Endothelial cell of umbilical vein (primary cell): ENCODE measurements at regions not wholly inside any gene's neighbourhood (a gene's known extent, or its start where the extent isn't known, plus 50 kb on each side); places are given as distances from the start of the nearest gene placed in this dataset.

Experiments
- BruUV-seq: library from RNA; stranded (reverse); fragments of 400-500 nt; replicated peaks from 2 replicates; lab custom pipeline; 2021; lab: Mats Ljungman, UMichigan
- CTCF ChIA-PET: fragments of 300-600, 350-600 bp; sonication (Branson Sonifier 250); formaldehyde crosslinking; loops from one replicate; lab custom pipeline; 2021; ENCODE audit warnings: antibody characterized with exemption, inconsistent platforms; lab: Charles Lee
- POLR2A ChIA-PET: fragments of 300-600, 350-600 bp; sonication (Branson Sonifier 250); formaldehyde crosslinking; loops from one replicate; lab custom pipeline; 2021; ENCODE audit warnings: antibody characterized with exemption, inconsistent platforms; lab: Charles Lee
- DNase-seq: peaks from one replicate; pipeline ENCODE4 v3.0.0-alpha.2; 2011; ENCODE audit warnings: low read depth, low spot score
- FAIRE-seq: peaks from 2 replicates; lab custom pipeline; 2011; peaks lifted over from hg19 to GRCh38; lab: Jason Lieb, UNC
- H2AFZ ChIP-seq: 2 replicates; pipeline ENCODE4 v1.6.0; 2012; ENCODE audit warnings: low read depth, low read length, control low read depth, inconsistent platforms
- H3K27ac ChIP-seq: 2 replicates; pipeline ENCODE4 v1.5.1; 2011; ENCODE audit warnings: low read depth, mild to moderate bottlenecking, control low read depth, low read length, moderate library complexity; ENCODE audit not compliant: insufficient read depth
- H3K27me3 ChIP-seq, 2 experiments: 2 replicates each; pipeline versions ENCODE4 v1.6.0 to v1.6.1; 2011; ENCODE audit warnings: low read length in 2 of 2, mixed read lengths in 1 of 2; ENCODE audit not compliant: control insufficient read depth in 2 of 2, insufficient read depth in 2 of 2
- H3K36me3 ChIP-seq, 2 experiments: 2 replicates in 1 of 2; 3 replicates in 1 of 2; pipeline ENCODE4 v1.5.1; 2011; ENCODE audit warnings: low read length in 2 of 2, mild to moderate bottlenecking in 1 of 2, moderate library complexity in 1 of 2; ENCODE audit not compliant: control insufficient read depth in 2 of 2, insufficient read depth in 2 of 2; ENCODE audit errors: extremely low read depth in 1 of 2
- H3K4me1 ChIP-seq: 3 replicates; pipeline ENCODE4 v1.5.1; 2011; ENCODE audit warnings: mild to moderate bottlenecking, low read length; ENCODE audit not compliant: control insufficient read depth, insufficient read depth; ENCODE audit errors: extremely low read depth
- H3K4me2 ChIP-seq: 2 replicates; pipeline ENCODE4 v1.6.1; 2011; ENCODE audit warnings: low read length, control low read depth, mixed read lengths; ENCODE audit not compliant: insufficient read depth
- H3K4me3 ChIP-seq, 3 experiments: fragments of 200-600 bp in 1 of 3; sonication (generic), shearing (Covaris generic) in 1 of 3; replicated peaks in 1 of 3; 2 replicates each; pipeline ENCODE4 v1.5.1; 2011 to 2016; ENCODE audit warnings: control low read depth in 3 of 3, low read length in 3 of 3, mild to moderate bottlenecking in 2 of 3, inconsistent platforms in 1 of 3, low read depth in 1 of 3, moderate library complexity in 1 of 3; ENCODE audit not compliant: insufficient read depth in 1 of 3
- H3K79me2 ChIP-seq: 2 replicates; pipeline ENCODE4 v1.6.0; 2012; ENCODE audit warnings: low read length, inconsistent platforms; ENCODE audit not compliant: control insufficient read depth, insufficient read depth
- H3K9ac ChIP-seq: replicated peaks from 2 replicates; pipeline ENCODE3; 2011; ENCODE audit warnings: low read length, control low read depth; ENCODE audit not compliant: insufficient read depth; ENCODE audit errors: extremely low read depth
- H3K9me1 ChIP-seq: replicated peaks from 3 replicates; pipeline ENCODE4 v1.6.0; 2011; ENCODE audit warnings: mild to moderate bottlenecking, low read length; ENCODE audit not compliant: control insufficient read depth, insufficient read depth; ENCODE audit errors: extremely low read depth
- H3K9me3 ChIP-seq: replicated peaks from 2 replicates; pipeline ENCODE4 v1.5.1; 2012; ENCODE audit warnings: low read length, inconsistent platforms; ENCODE audit not compliant: control insufficient read depth, insufficient read depth
- H4K20me1 ChIP-seq: replicated peaks from 2 replicates; pipeline ENCODE3; 2011; ENCODE audit warnings: mild to moderate bottlenecking, low read length; ENCODE audit not compliant: control insufficient read depth, insufficient read depth; ENCODE audit errors: extremely low read depth
- EZH2 ChIP-seq: IDR thresholded peaks from 2 replicates; pipeline ENCODE4 v1.6.1; 2012; ENCODE audit warnings: borderline replicate concordance, low read depth, mild to moderate bottlenecking, moderate library complexity, low read length, inconsistent platforms; ENCODE audit not compliant: severe bottlenecking
- FOS ChIP-seq: IDR thresholded peaks from 2 replicates; pipeline ENCODE4 v1.6.1; 2011; ENCODE audit warnings: mild to moderate bottlenecking, low read length, moderate library complexity, borderline replicate concordance; ENCODE audit not compliant: insufficient read depth
- GATA2 ChIP-seq: IDR thresholded peaks from 2 replicates; pipeline ENCODE4 v1.7.0; 2011; ENCODE audit warnings: low read depth, mild to moderate bottlenecking, moderate library complexity, mixed read lengths, low read length; ENCODE audit not compliant: insufficient read length, insufficient read depth
- JUN ChIP-seq: IDR thresholded peaks from 2 replicates; pipeline ENCODE4 v1.6.1; 2011; ENCODE audit warnings: borderline replicate concordance, low read depth; ENCODE audit not compliant: insufficient read length, insufficient read depth
- MYC ChIP-seq: IDR thresholded peaks from one replicate; pipeline ENCODE4 v1.6.1; 2011; ENCODE audit warnings: mild to moderate bottlenecking, low read depth, low read length
- POLR2A ChIP-seq: IDR thresholded peaks from 2 replicates; pipeline ENCODE4 v1.6.1; 2012; ENCODE audit warnings: low read depth, mild to moderate bottlenecking, control low read depth, low read length
- POLR2AphosphoS5 ChIP-seq: IDR thresholded peaks from 2 replicates; pipeline ENCODE4 v1.6.1; 2012; ENCODE audit warnings: low read depth, mild to moderate bottlenecking, control low read depth, low read length, moderate library complexity; ENCODE audit not compliant: insufficient read depth
- dilution Hi-C: fragments of 300-500 bp; cut with MboI; formaldehyde crosslinking; loops from one replicate; pipeline ENCODE4 v1.15.0; 2019; ENCODE audit warnings: low sequenced_read_pairs; ENCODE audit not compliant: extremely low pct_ligation_motif_present
- intact Hi-C: fragments of 100-400 bp; cut with micrococcal nuclease; formaldehyde crosslinking; loops from one replicate; pipeline ENCODE4 v1.10.0; 2022
- TF ChIP-seq, protein P1 (sequence below), 2 donors: IDR thresholded peaks; 1 replicate in 1 of 2; 2 replicates in 1 of 2; pipeline ENCODE4 v1.5.1; 2011; ENCODE audit warnings: low read length in 2 of 2, mild to moderate bottlenecking in 2 of 2, moderate library complexity in 2 of 2, control low read depth in 1 of 2, inconsistent platforms in 1 of 2, low read depth in 1 of 2; ENCODE audit not compliant: insufficient read depth in 1 of 2; ENCODE audit errors: extremely low read depth in 1 of 2
- TF ChIP-seq, protein P2 (sequence below): IDR thresholded peaks from 2 replicates; pipeline ENCODE4 v1.6.1; 2011; ENCODE audit not compliant: insufficient read depth, insufficient read length

GRCh38 chr17:77795685-77796084 lies 162.8 kb upstream of the TNRC6C start:
- no peaks in the 10 kb centered on the region for H3K9me1 ChIP-seq
- H3K79me2 ChIP-seq = no peaks in the 10 kb centered on the region
- ChIA-PET POLR2A (no interaction called here), CTCF (no interaction called here)
- H3K27me3 ChIP-seq = no peaks in the 10 kb centered on the region
- no peak for TF ChIP-seq MYC
- TF ChIP-seq, protein P1, sequence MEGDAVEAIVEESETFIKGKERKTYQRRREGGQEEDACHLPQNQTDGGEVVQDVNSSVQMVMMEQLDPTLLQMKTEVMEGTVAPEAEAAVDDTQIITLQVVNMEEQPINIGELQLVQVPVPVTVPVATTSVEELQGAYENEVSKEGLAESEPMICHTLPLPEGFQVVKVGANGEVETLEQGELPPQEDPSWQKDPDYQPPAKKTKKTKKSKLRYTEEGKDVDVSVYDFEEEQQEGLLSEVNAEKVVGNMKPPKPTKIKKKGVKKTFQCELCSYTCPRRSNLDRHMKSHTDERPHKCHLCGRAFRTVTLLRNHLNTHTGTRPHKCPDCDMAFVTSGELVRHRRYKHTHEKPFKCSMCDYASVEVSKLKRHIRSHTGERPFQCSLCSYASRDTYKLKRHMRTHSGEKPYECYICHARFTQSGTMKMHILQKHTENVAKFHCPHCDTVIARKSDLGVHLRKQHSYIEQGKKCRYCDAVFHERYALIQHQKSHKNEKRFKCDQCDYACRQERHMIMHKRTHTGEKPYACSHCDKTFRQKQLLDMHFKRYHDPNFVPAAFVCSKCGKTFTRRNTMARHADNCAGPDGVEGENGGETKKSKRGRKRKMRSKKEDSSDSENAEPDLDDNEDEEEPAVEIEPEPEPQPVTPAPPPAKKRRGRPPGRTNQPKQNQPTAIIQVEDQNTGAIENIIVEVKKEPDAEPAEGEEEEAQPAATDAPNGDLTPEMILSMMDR (IDR thresholded peaks at IDR 0.05; ENCODE audit: extremely low read depth in 1 of 2, insufficient read depth in 1 of 2, low read depth in 1 of 2, low read length in 2 of 2) = no peak
- TF ChIP-seq, protein P2, sequence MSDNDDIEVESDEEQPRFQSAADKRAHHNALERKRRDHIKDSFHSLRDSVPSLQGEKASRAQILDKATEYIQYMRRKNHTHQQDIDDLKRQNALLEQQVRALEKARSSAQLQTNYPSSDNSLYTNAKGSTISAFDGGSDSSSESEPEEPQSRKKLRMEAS = no peak
- TF ChIP-seq FOS = no peak
- no peak for TF ChIP-seq EZH2
- TF ChIP-seq JUN = no peak
- no peak for TF ChIP-seq GATA2
- no peak for TF ChIP-seq POLR2A
- TF ChIP-seq POLR2AphosphoS5 = no peak
- no peak overlapping the region for H2AFZ ChIP-seq
- H3K9me3 ChIP-seq = no peaks in the 10 kb centered on the region
- FAIRE-seq (no peak), DNase-seq (no peak)
- H3K4me1 ChIP-seq = no peaks in the 10 kb centered on the region
- H3K9ac ChIP-seq = no peak overlapping the region
- no peak overlapping the region for H3K27ac ChIP-seq
- H3K4me3 ChIP-seq = no peak overlapping the region
- no peak overlapping the region for H3K4me2 ChIP-seq
- H4K20me1 ChIP-seq = no peaks in the 10 kb centered on the region
- intact Hi-C loops (no loop called here), dilution Hi-C loops (no loop called here)
- BruUV-seq = no TSS peak
- H3K36me3 ChIP-seq = no peaks in the 10 kb centered on the region
